ENCODE measurements at regions not wholly inside any gene's neighbourhood (a gene's known extent, or its start where the extent isn't known, plus 50 kb on each side); places are given as distances from the start of the nearest gene placed in this dataset.

DNA sequence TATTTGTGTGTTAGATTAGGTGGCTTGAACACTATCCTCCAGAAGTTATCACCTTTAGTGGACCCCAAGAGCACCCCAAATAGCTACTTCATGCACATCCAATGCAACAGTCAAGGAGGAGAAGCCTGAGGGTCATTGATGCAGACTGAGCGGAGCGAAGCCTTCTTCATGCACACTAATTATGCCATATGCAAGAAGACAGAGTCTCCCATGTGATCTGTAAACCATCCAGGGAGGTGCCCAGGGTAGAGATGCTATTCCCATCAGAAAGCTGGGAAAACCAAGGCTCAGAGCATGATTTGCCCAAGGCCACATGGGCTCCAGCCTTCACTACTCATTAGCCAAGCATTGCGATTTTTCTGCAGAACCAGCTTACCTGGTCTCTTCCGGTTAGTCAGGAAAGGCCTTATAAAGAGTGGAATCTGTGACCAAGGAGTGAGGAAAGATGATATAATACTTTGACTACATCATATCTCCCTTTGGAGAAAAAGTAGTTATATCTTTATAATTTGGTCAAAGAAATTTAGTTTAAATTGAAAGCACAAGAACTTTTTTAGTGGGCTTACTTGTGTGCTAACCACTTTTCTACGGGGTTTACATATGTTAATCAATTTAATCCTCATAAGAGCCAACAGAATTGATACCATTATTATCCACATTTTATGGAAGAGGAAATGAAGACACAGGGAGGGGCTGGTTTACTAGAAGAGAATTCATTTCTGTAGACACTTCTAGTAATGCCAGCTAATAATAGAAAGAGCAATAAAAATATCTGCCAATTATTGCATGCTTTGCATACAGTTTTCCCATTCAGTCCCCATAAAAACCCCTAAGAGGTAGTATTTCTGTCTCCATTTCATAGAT is 220.0 kb downstream of the ESM1 start:
- TF ChIP-seq, protein P1, sequence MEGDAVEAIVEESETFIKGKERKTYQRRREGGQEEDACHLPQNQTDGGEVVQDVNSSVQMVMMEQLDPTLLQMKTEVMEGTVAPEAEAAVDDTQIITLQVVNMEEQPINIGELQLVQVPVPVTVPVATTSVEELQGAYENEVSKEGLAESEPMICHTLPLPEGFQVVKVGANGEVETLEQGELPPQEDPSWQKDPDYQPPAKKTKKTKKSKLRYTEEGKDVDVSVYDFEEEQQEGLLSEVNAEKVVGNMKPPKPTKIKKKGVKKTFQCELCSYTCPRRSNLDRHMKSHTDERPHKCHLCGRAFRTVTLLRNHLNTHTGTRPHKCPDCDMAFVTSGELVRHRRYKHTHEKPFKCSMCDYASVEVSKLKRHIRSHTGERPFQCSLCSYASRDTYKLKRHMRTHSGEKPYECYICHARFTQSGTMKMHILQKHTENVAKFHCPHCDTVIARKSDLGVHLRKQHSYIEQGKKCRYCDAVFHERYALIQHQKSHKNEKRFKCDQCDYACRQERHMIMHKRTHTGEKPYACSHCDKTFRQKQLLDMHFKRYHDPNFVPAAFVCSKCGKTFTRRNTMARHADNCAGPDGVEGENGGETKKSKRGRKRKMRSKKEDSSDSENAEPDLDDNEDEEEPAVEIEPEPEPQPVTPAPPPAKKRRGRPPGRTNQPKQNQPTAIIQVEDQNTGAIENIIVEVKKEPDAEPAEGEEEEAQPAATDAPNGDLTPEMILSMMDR (IDR thresholded peaks at IDR 0.05): no peak
- TF ChIP-seq POLR2A (IDR thresholded peaks at IDR 0.05): no peak

Data from right lobe of liver (tissue), 4 donors.